ENCODE measurements at regions not wholly inside any gene's neighbourhood (a gene's known extent, or its start where the extent isn't known, plus 50 kb on each side); places are given as distances from the start of the nearest gene placed in this dataset.
A peak's percentile ranks its signal among the peaks of the same experiment; 100 is the strongest.

DNA sequence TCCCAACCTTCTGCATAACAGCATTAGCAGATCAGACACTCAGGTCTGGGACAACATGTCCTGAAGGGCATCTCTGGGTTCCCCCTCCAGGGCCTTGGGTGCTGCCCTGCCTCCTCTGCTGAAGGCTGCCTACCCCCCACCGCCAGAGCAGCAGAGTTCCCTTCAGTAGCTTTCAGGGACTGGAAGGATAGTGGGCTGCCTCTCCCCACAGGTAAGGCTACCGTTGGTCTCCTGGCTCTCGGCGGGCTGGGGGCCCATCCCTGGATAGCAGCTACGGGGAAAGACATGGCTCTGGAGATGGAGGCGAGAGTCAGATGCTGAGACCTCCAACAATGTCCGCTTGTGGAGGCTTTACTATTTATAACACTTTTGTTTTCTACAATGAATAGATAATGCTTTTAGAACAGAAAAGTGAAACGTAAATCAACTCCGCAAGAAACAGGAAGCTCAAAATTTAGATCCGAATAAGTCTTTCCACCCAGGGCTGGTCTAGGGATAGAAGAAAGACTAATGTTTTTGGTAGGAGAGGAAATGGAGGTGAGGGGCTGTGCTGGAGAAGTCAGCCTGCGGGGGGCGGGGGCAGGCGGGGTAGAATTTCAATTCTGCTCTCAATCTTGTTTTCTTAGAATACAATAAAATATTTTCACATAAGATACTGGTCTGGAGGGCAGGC, 58.4 kb downstream of the ARL4C start:
- Histone ChIP-seq H3K4me3 (no peak overlapping the region), H3K4me1 (peaks cover 41% of the 10 kb centered on the region), H3K27ac (replicated peaks) (peak overlapping the region; percentile 37), H3K9me3 (replicated peaks) (no peaks in the 10 kb centered on the region), H3K36me3 (no peaks in the 10 kb centered on the region), H3K27me3 (ENCODE audit: low read depth) (no peaks in the 10 kb centered on the region)
- intact Hi-C loops (cut with micrococcal nuclease): no loop called here
- no peak for TF ChIP-seq CTCF (IDR thresholded peaks at IDR 0.05; ENCODE audit: borderline replicate concordance)
- no peak for DNase-seq

DNA sequence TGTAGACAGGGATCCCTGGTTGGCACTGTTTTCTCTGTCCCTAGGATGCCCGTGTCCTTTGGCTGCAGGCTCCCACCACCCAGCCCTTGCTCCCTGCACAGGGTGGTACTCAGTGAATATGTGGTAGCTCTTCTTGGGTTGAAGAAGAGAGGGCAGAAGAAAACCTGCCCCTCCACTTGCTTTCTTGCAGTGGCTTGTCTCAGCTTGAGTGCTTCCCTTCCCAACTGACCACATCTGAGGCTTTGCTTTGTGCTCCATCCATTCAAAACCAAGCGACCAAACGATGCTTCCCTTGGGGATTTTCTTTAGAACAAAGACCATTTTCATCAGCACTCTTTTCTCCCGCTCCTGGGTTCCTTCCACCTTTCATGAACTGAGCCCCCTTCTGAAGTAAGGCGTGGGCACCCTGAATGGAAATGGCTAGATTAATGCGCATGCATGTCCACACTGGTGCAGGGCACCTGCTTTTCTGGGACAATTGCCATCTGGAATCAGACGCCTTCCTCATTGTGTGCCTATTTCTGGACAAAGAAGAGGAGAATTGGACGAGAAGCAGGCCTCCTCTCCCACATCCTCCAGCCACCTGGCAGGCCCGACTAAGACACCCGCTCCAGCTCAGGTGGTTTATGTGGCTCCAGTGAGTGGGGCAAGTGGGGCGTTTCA, 59.1 kb downstream of the ARL4C start:
- H3K27ac ChIP-seq (replicated peaks): peak overlapping the region; percentile 37
- H3K4me1 ChIP-seq: peaks cover 41% of the 10 kb centered on the region
- intact Hi-C loops (cut with micrococcal nuclease): no loop called here
- peak; percentile 24 for DNase-seq
- H3K36me3 ChIP-seq: no peaks in the 10 kb centered on the region
- no peak for TF ChIP-seq CTCF (IDR thresholded peaks at IDR 0.05; ENCODE audit: borderline replicate concordance)
- no peaks in the 10 kb centered on the region for H3K27me3 ChIP-seq (ENCODE audit: low read depth)
- H3K4me3 ChIP-seq: no peak overlapping the region
- H3K9me3 ChIP-seq (replicated peaks): no peaks in the 10 kb centered on the region

- Histone ChIP-seq H3K36me3 (no peaks in the 10 kb centered on the region), H3K4me1 (peaks cover 41% of the 10 kb centered on the region), H3K27ac (replicated peaks) (peak overlapping the region; percentile 22), H3K27me3 (ENCODE audit: low read depth) (no peaks in the 10 kb centered on the region), H3K4me3 (no peak overlapping the region), H3K9me3 (replicated peaks) (no peaks in the 10 kb centered on the region)
- no peak for TF ChIP-seq CTCF (IDR thresholded peaks at IDR 0.05; ENCODE audit: borderline replicate concordance)
- intact Hi-C loops (cut with micrococcal nuclease): no loop called here
- no peak for DNase-seq
Observed at GRCh38 chr2:234436482-234436837, 60.4 kb downstream of the ARL4C start.

GRCh38 chr2:234435836-234436481, 60.9 kb downstream of the ARL4C start:
- Histone ChIP-seq H3K4me1 (peaks cover 41% of the 10 kb centered on the region), H3K36me3 (no peaks in the 10 kb centered on the region), H3K27ac (replicated peaks) (peak overlapping the region; percentile 22), H3K27me3 (ENCODE audit: low read depth) (no peaks in the 10 kb centered on the region), H3K9me3 (replicated peaks) (no peaks in the 10 kb centered on the region), H3K4me3 (no peak overlapping the region)
- DNase-seq: no peak
- intact Hi-C loops (cut with micrococcal nuclease): no loop called here
- TF ChIP-seq CTCF (IDR thresholded peaks at IDR 0.05; ENCODE audit: borderline replicate concordance): no peak

DNA sequence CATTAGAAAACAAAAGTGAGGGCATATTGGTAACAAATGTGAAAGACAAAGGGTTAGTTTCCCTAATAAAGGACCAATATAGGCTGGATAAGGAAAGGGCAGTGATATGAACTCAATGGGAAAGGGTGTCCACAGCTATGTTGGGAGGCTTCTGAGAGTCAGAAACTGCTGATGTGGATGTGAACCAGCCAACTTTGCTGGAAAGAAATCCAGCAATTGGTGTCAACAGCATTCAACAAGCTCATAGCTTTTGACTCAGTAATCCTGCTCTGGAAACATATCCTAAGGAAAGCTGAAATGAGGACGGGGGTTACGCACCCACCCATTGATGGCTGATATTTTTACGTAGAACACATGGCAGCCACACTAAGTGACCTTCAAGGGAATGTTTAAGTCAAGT, 63.7 kb downstream of the ARL4C start:
- DNase-seq: no peak
- intact Hi-C loops (cut with micrococcal nuclease): no loop called here

More for the DNA sequence above, 63.7 kb downstream of the ARL4C start:
- no peaks in the 10 kb centered on the region for H3K27me3 ChIP-seq (ENCODE audit: low read depth)
- H3K27ac ChIP-seq (replicated peaks): no peak overlapping the region
- no peaks in the 10 kb centered on the region for H3K36me3 ChIP-seq
- no peak for TF ChIP-seq CTCF (IDR thresholded peaks at IDR 0.05; ENCODE audit: borderline replicate concordance)
- no peak overlapping the region for H3K4me3 ChIP-seq
- H3K9me3 ChIP-seq (replicated peaks): no peaks in the 10 kb centered on the region
- H3K4me1 ChIP-seq: peaks cover 34% of the 10 kb centered on the region
